ENCODE measurements at regions not wholly inside any gene's neighbourhood (a gene's known extent, or its start where the extent isn't known, plus 50 kb on each side); places are given as distances from the start of the nearest gene placed in this dataset.

- TF ChIP-seq ZNF277 (CRISPR knock-in tag; IDR thresholded peaks at IDR 0.05; ENCODE audit: borderline replicate concordance) = no peak
- TF ChIP-seq, protein P1, sequence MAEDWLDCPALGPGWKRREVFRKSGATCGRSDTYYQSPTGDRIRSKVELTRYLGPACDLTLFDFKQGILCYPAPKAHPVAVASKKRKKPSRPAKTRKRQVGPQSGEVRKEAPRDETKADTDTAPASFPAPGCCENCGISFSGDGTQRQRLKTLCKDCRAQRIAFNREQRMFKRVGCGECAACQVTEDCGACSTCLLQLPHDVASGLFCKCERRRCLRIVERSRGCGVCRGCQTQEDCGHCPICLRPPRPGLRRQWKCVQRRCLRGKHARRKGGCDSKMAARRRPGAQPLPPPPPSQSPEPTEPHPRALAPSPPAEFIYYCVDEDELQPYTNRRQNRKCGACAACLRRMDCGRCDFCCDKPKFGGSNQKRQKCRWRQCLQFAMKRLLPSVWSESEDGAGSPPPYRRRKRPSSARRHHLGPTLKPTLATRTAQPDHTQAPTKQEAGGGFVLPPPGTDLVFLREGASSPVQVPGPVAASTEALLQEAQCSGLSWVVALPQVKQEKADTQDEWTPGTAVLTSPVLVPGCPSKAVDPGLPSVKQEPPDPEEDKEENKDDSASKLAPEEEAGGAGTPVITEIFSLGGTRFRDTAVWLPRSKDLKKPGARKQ (CRISPR knock-in tag; IDR thresholded peaks at IDR 0.05) = no peak
Measured at GRCh38 chr7:34552502-34552901, 105.5 kb upstream of the NPSR1 start (continued).

DNA sequence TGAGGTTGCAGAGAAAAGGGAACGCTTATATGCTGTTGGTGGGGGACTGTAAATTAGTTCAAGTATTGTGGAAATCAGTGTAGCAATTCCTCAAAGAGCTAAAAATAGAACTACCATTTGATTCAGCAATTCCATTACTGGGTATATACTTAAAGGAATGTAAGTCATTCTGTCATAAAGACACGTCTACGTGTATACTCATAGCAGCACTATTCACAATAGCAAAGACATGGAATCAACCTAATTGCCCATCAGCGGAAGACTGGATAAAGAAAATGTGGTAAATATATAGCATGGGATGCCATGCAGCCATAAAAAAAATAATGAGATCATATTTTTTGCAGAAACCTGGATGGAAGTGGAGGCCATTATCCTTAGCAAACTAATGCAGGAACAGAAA is 100.0 kb upstream of the NPSR1 start:
- Histone ChIP-seq H3K27ac (ENCODE audit: extremely low read depth, low read depth, low read length) (no peak overlapping the region), H3K9ac (ENCODE audit: insufficient read depth in 1 of 2, low read depth in 2 of 2, low read length in 2 of 2) (no peak overlapping the region), H3K4me1 (replicated peaks in 1 of 2; ENCODE audit: control insufficient read depth in 2 of 2, insufficient read depth in 2 of 2, low read length in 2 of 2) (no peaks in the 10 kb centered on the region), H3K9me1 (ENCODE audit: control insufficient read depth, insufficient read depth, low read length) (no peaks in the 10 kb centered on the region), H2AFZ (ENCODE audit: low read depth, low read length) (no peak overlapping the region), H3K27me3 (ENCODE audit: control insufficient read depth in 2 of 2, insufficient read depth in 2 of 2, low read length in 2 of 2) (no peaks in the 10 kb centered on the region), H3K36me3 (ENCODE audit: control insufficient read depth, insufficient read depth, low read length) (no peaks in the 10 kb centered on the region), H3K9me3 (replicated peaks; ENCODE audit: control insufficient read depth, insufficient read depth, low read depth, low read length) (no peaks in the 10 kb centered on the region), H4K20me1 (replicated peaks; ENCODE audit: control insufficient read depth, insufficient read depth, low read length) (no peaks in the 10 kb centered on the region), H3K4me2 (ENCODE audit: insufficient read depth, low read length) (no peak overlapping the region), H3K79me2 (ENCODE audit: control insufficient read depth, insufficient read depth, low read length) (no peaks in the 10 kb centered on the region), H3K4me3 (no peak overlapping the region)
- ChIA-PET CTCF (ENCODE audit: low intra/inter-chr PET ratio) (no interaction called here), POLR2A (no interaction called here)
- in situ Hi-C loops (cut with MboI) (no loop called here), intact Hi-C loops (cut with micrococcal nuclease) (no loop called here)
- FAIRE-seq = no peak
- WGBS (ENCODE audit: insufficient coverage, low coverage, missing lambda C conversion rate) = 8% methylated on average over 4 of the region's 4 CpGs
- ATAC-seq = no peak
- no peak for DNase-seq (ENCODE audit: extremely low read depth in 1 of 4, low spot score in 3 of 4)
- no TSS peak for BruUV-seq (replicated peaks)
- TF ChIP-seq E2F1 (CRISPR knock-in tag; IDR thresholded peaks at IDR 0.05) = no peak
- no peak for TF ChIP-seq NFATC3 (IDR thresholded peaks at IDR 0.05)
- TF ChIP-seq, protein P2, sequence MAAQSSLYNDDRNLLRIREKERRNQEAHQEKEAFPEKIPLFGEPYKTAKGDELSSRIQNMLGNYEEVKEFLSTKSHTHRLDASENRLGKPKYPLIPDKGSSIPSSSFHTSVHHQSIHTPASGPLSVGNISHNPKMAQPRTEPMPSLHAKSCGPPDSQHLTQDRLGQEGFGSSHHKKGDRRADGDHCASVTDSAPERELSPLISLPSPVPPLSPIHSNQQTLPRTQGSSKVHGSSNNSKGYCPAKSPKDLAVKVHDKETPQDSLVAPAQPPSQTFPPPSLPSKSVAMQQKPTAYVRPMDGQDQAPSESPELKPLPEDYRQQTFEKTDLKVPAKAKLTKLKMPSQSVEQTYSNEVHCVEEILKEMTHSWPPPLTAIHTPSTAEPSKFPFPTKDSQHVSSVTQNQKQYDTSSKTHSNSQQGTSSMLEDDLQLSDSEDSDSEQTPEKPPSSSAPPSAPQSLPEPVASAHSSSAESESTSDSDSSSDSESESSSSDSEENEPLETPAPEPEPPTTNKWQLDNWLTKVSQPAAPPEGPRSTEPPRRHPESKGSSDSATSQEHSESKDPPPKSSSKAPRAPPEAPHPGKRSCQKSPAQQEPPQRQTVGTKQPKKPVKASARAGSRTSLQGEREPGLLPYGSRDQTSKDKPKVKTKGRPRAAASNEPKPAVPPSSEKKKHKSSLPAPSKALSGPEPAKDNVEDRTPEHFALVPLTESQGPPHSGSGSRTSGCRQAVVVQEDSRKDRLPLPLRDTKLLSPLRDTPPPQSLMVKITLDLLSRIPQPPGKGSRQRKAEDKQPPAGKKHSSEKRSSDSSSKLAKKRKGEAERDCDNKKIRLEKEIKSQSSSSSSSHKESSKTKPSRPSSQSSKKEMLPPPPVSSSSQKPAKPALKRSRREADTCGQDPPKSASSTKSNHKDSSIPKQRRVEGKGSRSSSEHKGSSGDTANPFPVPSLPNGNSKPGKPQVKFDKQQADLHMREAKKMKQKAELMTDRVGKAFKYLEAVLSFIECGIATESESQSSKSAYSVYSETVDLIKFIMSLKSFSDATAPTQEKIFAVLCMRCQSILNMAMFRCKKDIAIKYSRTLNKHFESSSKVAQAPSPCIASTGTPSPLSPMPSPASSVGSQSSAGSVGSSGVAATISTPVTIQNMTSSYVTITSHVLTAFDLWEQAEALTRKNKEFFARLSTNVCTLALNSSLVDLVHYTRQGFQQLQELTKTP (IDR thresholded peaks at IDR 0.05; ENCODE audit: low read depth in 1 of 2, partially characterized antibody in 2 of 2) = no peak
